ENCODE measurements at regions not wholly inside any gene's neighbourhood (a gene's known extent, or its start where the extent isn't known, plus 50 kb on each side); places are given as distances from the start of the nearest gene placed in this dataset.

DNA sequence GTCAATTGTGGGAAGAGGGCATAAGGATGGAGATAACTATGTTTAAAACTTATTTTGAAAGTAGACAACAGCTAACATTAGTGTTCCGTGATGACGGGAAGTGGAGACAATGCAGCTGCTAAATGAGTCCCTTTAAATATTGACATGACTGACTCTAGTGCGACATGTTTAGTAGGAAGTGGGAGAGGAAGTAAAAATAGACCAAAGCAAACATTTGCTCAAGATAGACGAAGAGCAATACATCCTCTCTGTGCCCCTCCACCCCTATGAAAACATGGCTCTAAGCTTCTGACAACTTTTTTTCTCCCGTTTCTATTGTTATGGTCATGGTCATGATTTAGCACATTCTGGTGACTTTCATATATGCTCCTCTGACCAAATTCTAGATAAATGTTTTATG lies 60.0 kb upstream of the HMCN1 start (continued):
- TF ChIP-seq NR2C2 (CRISPR knock-in tag; IDR thresholded peaks at IDR 0.05; ENCODE audit: borderline replicate concordance) = peak; percentile 32; the same call in 1 of the 2 replicates
- no peak for TF ChIP-seq GLI4 (CRISPR knock-in tag; IDR thresholded peaks at IDR 0.05; ENCODE audit: borderline replicate concordance)
- TF ChIP-seq ZNF335 (CRISPR knock-in tag; IDR thresholded peaks at IDR 0.05) = no peak; the same call in 1 of the 2 replicates
- TF ChIP-seq, protein P1, sequence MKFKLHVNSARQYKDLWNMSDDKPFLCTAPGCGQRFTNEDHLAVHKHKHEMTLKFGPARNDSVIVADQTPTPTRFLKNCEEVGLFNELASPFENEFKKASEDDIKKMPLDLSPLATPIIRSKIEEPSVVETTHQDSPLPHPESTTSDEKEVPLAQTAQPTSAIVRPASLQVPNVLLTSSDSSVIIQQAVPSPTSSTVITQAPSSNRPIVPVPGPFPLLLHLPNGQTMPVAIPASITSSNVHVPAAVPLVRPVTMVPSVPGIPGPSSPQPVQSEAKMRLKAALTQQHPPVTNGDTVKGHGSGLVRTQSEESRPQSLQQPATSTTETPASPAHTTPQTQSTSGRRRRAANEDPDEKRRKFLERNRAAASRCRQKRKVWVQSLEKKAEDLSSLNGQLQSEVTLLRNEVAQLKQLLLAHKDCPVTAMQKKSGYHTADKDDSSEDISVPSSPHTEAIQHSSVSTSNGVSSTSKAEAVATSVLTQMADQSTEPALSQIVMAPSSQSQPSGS (CRISPR knock-in tag; IDR thresholded peaks at IDR 0.05) = peak; percentile 62; the same call in 1 of the 2 replicates
- no peak for TF ChIP-seq GABPA (IDR thresholded peaks at IDR 0.05; ENCODE audit: low read depth, low read length)
- TF ChIP-seq GABPA (CRISPR knock-in tag; IDR thresholded peaks at IDR 0.05; ENCODE audit: low read depth) = peak; percentile 85
- no peak for TF ChIP-seq ZNF790 (CRISPR knock-in tag; IDR thresholded peaks at IDR 0.05; ENCODE audit: borderline replicate concordance)
- TF ChIP-seq, protein P2, sequence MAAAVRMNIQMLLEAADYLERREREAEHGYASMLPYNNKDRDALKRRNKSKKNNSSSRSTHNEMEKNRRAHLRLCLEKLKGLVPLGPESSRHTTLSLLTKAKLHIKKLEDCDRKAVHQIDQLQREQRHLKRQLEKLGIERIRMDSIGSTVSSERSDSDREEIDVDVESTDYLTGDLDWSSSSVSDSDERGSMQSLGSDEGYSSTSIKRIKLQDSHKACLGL (CRISPR knock-in tag; IDR thresholded peaks at IDR 0.05) = no peak
- no peak for TF ChIP-seq ZNF253 (CRISPR knock-in tag; IDR thresholded peaks at IDR 0.05; ENCODE audit: borderline replicate concordance)
- peak; percentile 66 for TF ChIP-seq ZMYM4 (CRISPR knock-in tag; IDR thresholded peaks at IDR 0.05)
- no peak for TF ChIP-seq ZNF383 (CRISPR knock-in tag; IDR thresholded peaks at IDR 0.05; ENCODE audit: borderline replicate concordance)
- TF ChIP-seq, protein P3, sequence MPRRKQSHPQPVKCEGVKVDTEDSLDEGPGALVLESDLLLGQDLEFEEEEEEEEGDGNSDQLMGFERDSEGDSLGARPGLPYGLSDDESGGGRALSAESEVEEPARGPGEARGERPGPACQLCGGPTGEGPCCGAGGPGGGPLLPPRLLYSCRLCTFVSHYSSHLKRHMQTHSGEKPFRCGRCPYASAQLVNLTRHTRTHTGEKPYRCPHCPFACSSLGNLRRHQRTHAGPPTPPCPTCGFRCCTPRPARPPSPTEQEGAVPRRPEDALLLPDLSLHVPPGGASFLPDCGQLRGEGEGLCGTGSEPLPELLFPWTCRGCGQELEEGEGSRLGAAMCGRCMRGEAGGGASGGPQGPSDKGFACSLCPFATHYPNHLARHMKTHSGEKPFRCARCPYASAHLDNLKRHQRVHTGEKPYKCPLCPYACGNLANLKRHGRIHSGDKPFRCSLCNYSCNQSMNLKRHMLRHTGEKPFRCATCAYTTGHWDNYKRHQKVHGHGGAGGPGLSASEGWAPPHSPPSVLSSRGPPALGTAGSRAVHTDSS (CRISPR knock-in tag; conservative IDR thresholded peaks at IDR 0.05) = no peak
- TF ChIP-seq KAT7 (CRISPR knock-in tag; IDR thresholded peaks at IDR 0.05; ENCODE audit: borderline replicate concordance) = no peak
- no peak for TF ChIP-seq ZNF782 (CRISPR knock-in tag; IDR thresholded peaks at IDR 0.05; ENCODE audit: borderline replicate concordance)
- TF ChIP-seq MED13 (CRISPR knock-in tag; IDR thresholded peaks at IDR 0.05) = no peak
- TF ChIP-seq ZBTB8A (CRISPR knock-in tag; IDR thresholded peaks at IDR 0.05; ENCODE audit: borderline replicate concordance, low read depth) = no peak
- TF ChIP-seq EEA1 (CRISPR knock-in tag; IDR thresholded peaks at IDR 0.05; ENCODE audit: borderline replicate concordance) = no peak
- no peak for TF ChIP-seq FOXA1 (IDR thresholded peaks at IDR 0.05)
- peak; percentile 92 for TF ChIP-seq FOXA1 (CRISPR knock-in tag; IDR thresholded peaks at IDR 0.05)
- TF ChIP-seq, protein P4, sequence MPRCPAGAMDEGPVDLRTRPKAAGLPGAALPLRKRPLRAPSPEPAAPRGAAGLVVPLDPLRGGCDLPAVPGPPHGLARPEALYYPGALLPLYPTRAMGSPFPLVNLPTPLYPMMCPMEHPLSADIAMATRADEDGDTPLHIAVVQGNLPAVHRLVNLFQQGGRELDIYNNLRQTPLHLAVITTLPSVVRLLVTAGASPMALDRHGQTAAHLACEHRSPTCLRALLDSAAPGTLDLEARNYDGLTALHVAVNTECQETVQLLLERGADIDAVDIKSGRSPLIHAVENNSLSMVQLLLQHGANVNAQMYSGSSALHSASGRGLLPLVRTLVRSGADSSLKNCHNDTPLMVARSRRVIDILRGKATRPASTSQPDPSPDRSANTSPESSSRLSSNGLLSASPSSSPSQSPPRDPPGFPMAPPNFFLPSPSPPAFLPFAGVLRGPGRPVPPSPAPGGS (CRISPR knock-in tag; IDR thresholded peaks at IDR 0.05) = no peak
- TF ChIP-seq ZNF235 (CRISPR knock-in tag; IDR thresholded peaks at IDR 0.05; ENCODE audit: borderline replicate concordance) = no peak
- TF ChIP-seq, protein P5, sequence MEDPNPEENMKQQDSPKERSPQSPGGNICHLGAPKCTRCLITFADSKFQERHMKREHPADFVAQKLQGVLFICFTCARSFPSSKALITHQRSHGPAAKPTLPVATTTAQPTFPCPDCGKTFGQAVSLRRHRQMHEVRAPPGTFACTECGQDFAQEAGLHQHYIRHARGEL (CRISPR knock-in tag; IDR thresholded peaks at IDR 0.05) = no peak
- no peak; the same call in 1 of the 2 replicates for TF ChIP-seq ZNF124 (CRISPR knock-in tag; IDR thresholded peaks at IDR 0.05)
- TF ChIP-seq, protein P6, sequence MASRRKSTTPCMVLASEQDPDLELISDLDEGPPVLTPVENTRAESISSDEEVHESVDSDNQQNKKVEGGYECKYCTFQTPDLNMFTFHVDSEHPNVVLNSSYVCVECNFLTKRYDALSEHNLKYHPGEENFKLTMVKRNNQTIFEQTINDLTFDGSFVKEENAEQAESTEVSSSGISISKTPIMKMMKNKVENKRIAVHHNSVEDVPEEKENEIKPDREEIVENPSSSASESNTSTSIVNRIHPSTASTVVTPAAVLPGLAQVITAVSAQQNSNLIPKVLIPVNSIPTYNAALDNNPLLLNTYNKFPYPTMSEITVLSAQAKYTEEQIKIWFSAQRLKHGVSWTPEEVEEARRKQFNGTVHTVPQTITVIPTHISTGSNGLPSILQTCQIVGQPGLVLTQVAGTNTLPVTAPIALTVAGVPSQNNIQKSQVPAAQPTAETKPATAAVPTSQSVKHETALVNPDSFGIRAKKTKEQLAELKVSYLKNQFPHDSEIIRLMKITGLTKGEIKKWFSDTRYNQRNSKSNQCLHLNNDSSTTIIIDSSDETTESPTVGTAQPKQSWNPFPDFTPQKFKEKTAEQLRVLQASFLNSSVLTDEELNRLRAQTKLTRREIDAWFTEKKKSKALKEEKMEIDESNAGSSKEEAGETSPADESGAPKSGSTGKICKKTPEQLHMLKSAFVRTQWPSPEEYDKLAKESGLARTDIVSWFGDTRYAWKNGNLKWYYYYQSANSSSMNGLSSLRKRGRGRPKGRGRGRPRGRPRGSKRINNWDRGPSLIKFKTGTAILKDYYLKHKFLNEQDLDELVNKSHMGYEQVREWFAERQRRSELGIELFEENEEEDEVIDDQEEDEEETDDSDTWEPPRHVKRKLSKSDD (CRISPR knock-in tag; IDR thresholded peaks at IDR 0.05; ENCODE audit: low read depth) = no peak
- TF ChIP-seq ZNF772 (CRISPR knock-in tag; IDR thresholded peaks at IDR 0.05) = no peak
